ENCODE measurements at regions not wholly inside any gene's neighbourhood (a gene's known extent, or its start where the extent isn't known, plus 50 kb on each side); places are given as distances from the start of the nearest gene placed in this dataset.
"Not testable (repeated sequence)": the region's sequence is repeated elsewhere in the genome, so short reads cannot be mapped to it uniquely, and the experiment has no call there.

GRCh38 chr12:73964641-73965040, 573.0 kb upstream of the ATXN7L3B start:
- no peak for DNase-seq (ENCODE audit: low spot score)

GRCh38 chr12:73973486-73973885, 564.1 kb upstream of the ATXN7L3B start:
- peak; percentile 17 for DNase-seq (ENCODE audit: low spot score)

- no peak for DNase-seq (ENCODE audit: low spot score)
Measured at GRCh38 chr12:73984552-73984951, 553.1 kb upstream of the ATXN7L3B start.

- no peak for DNase-seq (ENCODE audit: low spot score)
Measured at GRCh38 chr12:73991138-73991537, 546.5 kb upstream of the ATXN7L3B start.

- no peak for DNase-seq (ENCODE audit: low spot score)
Measured at GRCh38 chr12:73998894-73999293, 538.7 kb upstream of the ATXN7L3B start.

GRCh38 chr12:74015118-74015517, 522.5 kb upstream of the ATXN7L3B start:
- DNase-seq (ENCODE audit: low spot score), result no peak

- not testable (repeated sequence) for DNase-seq (ENCODE audit: low spot score)
Measured at GRCh38 chr12:74016324-74016723, 521.3 kb upstream of the ATXN7L3B start.

- DNase-seq (ENCODE audit: low spot score), result no peak
Measured at GRCh38 chr12:74018849-74019248, 518.8 kb upstream of the ATXN7L3B start.

GRCh38 chr12:74021937-74022336, 515.7 kb upstream of the ATXN7L3B start:
- peak; percentile 78 for DNase-seq (ENCODE audit: low spot score)

GRCh38 chr12:74031045-74031444, 506.6 kb upstream of the ATXN7L3B start:
- DNase-seq (ENCODE audit: low spot score), result no peak

- no peak for DNase-seq (ENCODE audit: low spot score)
Measured at GRCh38 chr12:74033531-74033930, 504.1 kb upstream of the ATXN7L3B start.

GRCh38 chr12:74039138-74039537, 498.5 kb upstream of the ATXN7L3B start:
- DNase-seq (ENCODE audit: low spot score), result not testable (repeated sequence)

GRCh38 chr12:74043343-74043742, 494.3 kb upstream of the ATXN7L3B start:
- DNase-seq (ENCODE audit: low spot score), result no peak

- no peak for DNase-seq (ENCODE audit: low spot score)
Measured at GRCh38 chr12:74049348-74049747, 488.3 kb upstream of the ATXN7L3B start.

GRCh38 chr12:74051848-74052247, 485.8 kb upstream of the ATXN7L3B start:
- DNase-seq (ENCODE audit: low spot score), result no peak

- no peak for DNase-seq (ENCODE audit: low spot score)
Measured at GRCh38 chr12:74066476-74066875, 471.2 kb upstream of the ATXN7L3B start.

- DNase-seq (ENCODE audit: low spot score), result no peak
Measured at GRCh38 chr12:74071182-74071581, 466.5 kb upstream of the ATXN7L3B start.

GRCh38 chr12:74076918-74077317, 460.7 kb upstream of the ATXN7L3B start:
- no peak for DNase-seq (ENCODE audit: low spot score)

GRCh38 chr12:74105434-74105833, 432.2 kb upstream of the ATXN7L3B start:
- DNase-seq (ENCODE audit: low spot score), result no peak

- DNase-seq (ENCODE audit: low spot score), result no peak
Measured at GRCh38 chr12:74108729-74109128, 428.9 kb upstream of the ATXN7L3B start.

- peak; percentile 48 for DNase-seq (ENCODE audit: low spot score)
Measured at GRCh38 chr12:74111688-74112360, 425.8 kb upstream of the ATXN7L3B start.

- no peak for DNase-seq (ENCODE audit: low spot score)
Measured at GRCh38 chr12:74119811-74120362, 417.7 kb upstream of the ATXN7L3B start.

GRCh38 chr12:74120644-74121043, 417.0 kb upstream of the ATXN7L3B start:
- no peak for DNase-seq (ENCODE audit: low spot score)

- no peak for DNase-seq (ENCODE audit: low spot score)
Measured at GRCh38 chr12:74129702-74130101, 407.9 kb upstream of the ATXN7L3B start.
